H9 (cell line): ENCODE measurements at regions not wholly inside any gene's neighbourhood (a gene's known extent, or its start where the extent isn't known, plus 50 kb on each side); places are given as distances from the start of the nearest gene placed in this dataset.

Experiments
- DNase-seq: peaks from one replicate; pipeline ENCODE4 v3.0.0-alpha.2; 2017
- H2AFZ ChIP-seq: one replicate; pipeline ENCODE4 v1.6.1; 2013; ENCODE audit warnings: mild to moderate bottlenecking, low read length, control low read depth, moderate library complexity
- H2AK5ac ChIP-seq: 2 replicates; pipeline ENCODE4 v1.6.1; 2013; ENCODE audit warnings: low read length, control low read depth, mixed read lengths; ENCODE audit not compliant: insufficient read length
- H2BK120ac ChIP-seq: one replicate; pipeline ENCODE4 v1.6.1; 2013; ENCODE audit warnings: low read depth, mild to moderate bottlenecking, low read length, control low read depth, inconsistent platforms; ENCODE audit not compliant: poor library complexity, severe bottlenecking
- H2BK12ac ChIP-seq: 2 replicates; pipeline ENCODE4 v1.6.1; 2013; ENCODE audit warnings: low read length, control low read depth, mixed read lengths, low read depth; ENCODE audit not compliant: insufficient read length
- H2BK15ac ChIP-seq: 2 replicates; pipeline ENCODE4 v1.6.1; 2013; ENCODE audit warnings: low read depth, low read length, control low read depth
- H2BK20ac ChIP-seq: one replicate; pipeline ENCODE4 v1.6.1; 2013; ENCODE audit warnings: low read depth, mild to moderate bottlenecking, low read length, control low read depth, inconsistent platforms; ENCODE audit not compliant: poor library complexity, severe bottlenecking
- H2BK5ac ChIP-seq: 2 replicates; pipeline ENCODE4 v1.6.1; 2013; ENCODE audit warnings: low read length, control low read depth, mixed read lengths; ENCODE audit not compliant: insufficient read length
- H3K14ac ChIP-seq: 2 replicates; pipeline ENCODE4 v1.6.1; 2013; ENCODE audit warnings: low read length, control low read depth; ENCODE audit not compliant: insufficient read depth
- H3K18ac ChIP-seq: 2 replicates; pipeline ENCODE4 v1.6.1; 2013; ENCODE audit warnings: low read depth, mild to moderate bottlenecking, mixed read lengths, low read length, control low read depth; ENCODE audit not compliant: insufficient read length
- H3K23ac ChIP-seq: 2 replicates; pipeline ENCODE4 v1.6.1; 2013; ENCODE audit warnings: low read length, control low read depth, mixed read lengths, low read depth; ENCODE audit not compliant: insufficient read length
- H3K23me2 ChIP-seq: 2 replicates; pipeline ENCODE4 v1.6.1; 2013; ENCODE audit warnings: low read depth, mild to moderate bottlenecking, mixed read lengths, low read length, control low read depth; ENCODE audit not compliant: insufficient read length, poor library complexity, severe bottlenecking
- H3K27ac ChIP-seq: 2 replicates; pipeline ENCODE4 v1.5.1; 2013; ENCODE audit warnings: low read length, control low read depth, mixed read lengths, low read depth; ENCODE audit not compliant: insufficient read length
- H3K27me3 ChIP-seq: 2 replicates; pipeline ENCODE4 v1.6.1; 2013; ENCODE audit warnings: low read length, control low read depth, inconsistent platforms; ENCODE audit not compliant: insufficient read depth
- H3K4ac ChIP-seq: 2 replicates; pipeline ENCODE4 v1.6.1; 2013; ENCODE audit warnings: low read depth, mild to moderate bottlenecking, control low read depth, inconsistent platforms, low read length, moderate library complexity
- H3K4me1 ChIP-seq: 2 replicates; pipeline ENCODE4 v1.6.1; 2013; ENCODE audit warnings: low read length, control low read depth, inconsistent platforms; ENCODE audit not compliant: insufficient read depth
- H3K4me2 ChIP-seq: 2 replicates; pipeline ENCODE4 v1.6.1; 2013; ENCODE audit warnings: low read length, control low read depth, mixed read lengths; ENCODE audit not compliant: insufficient read length, insufficient read depth
- H3K56ac ChIP-seq: 2 replicates; pipeline ENCODE4 v1.6.1; 2013; ENCODE audit warnings: low read depth, mild to moderate bottlenecking, mixed read lengths, low read length, control low read depth; ENCODE audit not compliant: insufficient read length
- H3K79me1 ChIP-seq: 2 replicates; pipeline ENCODE4 v1.6.1; 2013; ENCODE audit warnings: low read depth, mild to moderate bottlenecking, moderate library complexity, low read length, control low read depth, inconsistent platforms; ENCODE audit not compliant: insufficient read depth, poor library complexity, severe bottlenecking
- H3K79me2 ChIP-seq: 2 replicates; pipeline ENCODE4 v1.6.1; 2013; ENCODE audit warnings: low read length, control low read depth, inconsistent platforms; ENCODE audit not compliant: insufficient read depth
- H3K9ac ChIP-seq: 2 replicates; pipeline ENCODE4 v1.6.1; 2013; ENCODE audit warnings: low read length, control low read depth, mixed read lengths; ENCODE audit not compliant: insufficient read length; ENCODE audit errors: extremely low read depth
- H3K9me3 ChIP-seq: one replicate; pipeline ENCODE4 v1.6.1; 2013; ENCODE audit warnings: low read depth, low read length, inconsistent platforms; ENCODE audit not compliant: control insufficient read depth
- H3T11ph ChIP-seq: one replicate; pipeline ENCODE4 v1.6.1; 2013; ENCODE audit warnings: mild to moderate bottlenecking, low read length, control low read depth, inconsistent platforms
- H4K20me1 ChIP-seq: one replicate; pipeline ENCODE4 v1.6.1; 2013; ENCODE audit not compliant: control insufficient read depth, insufficient read length, insufficient read depth
- H4K5ac ChIP-seq: 2 replicates; pipeline ENCODE4 v1.6.1; 2013; ENCODE audit warnings: low read depth, mild to moderate bottlenecking, mixed read lengths, low read length, control low read depth; ENCODE audit not compliant: insufficient read length
- H4K8ac ChIP-seq: replicated peaks from 2 replicates; pipeline ENCODE4 v1.6.1; 2013; ENCODE audit warnings: low read length, control low read depth, mixed read lengths, low read depth; ENCODE audit not compliant: insufficient read length
- H4K91ac ChIP-seq: 2 replicates; pipeline ENCODE4 v1.6.1; 2013; ENCODE audit warnings: low read depth, mild to moderate bottlenecking, moderate library complexity, mixed read lengths, low read length, control low read depth; ENCODE audit not compliant: insufficient read length
- H3K27ac Mint-ChIP-seq, 3 experiments: 2 replicates in 2 of 3; 3 replicates in 1 of 3; pipeline ENCODE4 v1.8.0; 2020 to 2021; ENCODE audit warnings: mixed read lengths in 3 of 3, mild to moderate bottlenecking in 1 of 3, moderate library complexity in 1 of 3
- H3K27me3 Mint-ChIP-seq: 2 replicates; pipeline ENCODE4 v1.8.0; 2021; ENCODE audit warnings: low read depth, mild to moderate bottlenecking, moderate library complexity, mixed read lengths
- H3K36me3 Mint-ChIP-seq, 3 experiments: 2 replicates in 2 of 3; 3 replicates in 1 of 3; pipeline ENCODE4 v1.8.0; 2020 to 2021; ENCODE audit warnings: low read depth in 3 of 3, mixed read lengths in 3 of 3; ENCODE audit not compliant: insufficient read depth in 1 of 3
- H3K4me1 Mint-ChIP-seq, 2 experiments: 2 replicates each; pipeline ENCODE4 v1.8.0; 2020; ENCODE audit warnings: mixed read lengths in 2 of 2
- H3K4me3 Mint-ChIP-seq, 2 experiments: 2 replicates in 1 of 2; 3 replicates in 1 of 2; pipeline ENCODE4 v1.8.0; 2020 to 2021; ENCODE audit warnings: mild to moderate bottlenecking in 2 of 2, mixed read lengths in 2 of 2, moderate library complexity in 1 of 2
- H3K9me3 Mint-ChIP-seq, 2 experiments: 2 replicates in 1 of 2; 3 replicates in 1 of 2; pipeline ENCODE4 v1.8.0; 2020; ENCODE audit warnings: mild to moderate bottlenecking in 2 of 2, mixed read lengths in 2 of 2, moderate library complexity in 1 of 2
- WGBS: extraction: QIAGEN DNeasy Blood & Tissue Kit; methylation state at CpG from one replicate; pipeline ENCODE4 v1.1.7; 2013; ENCODE audit warnings: missing lambda C conversion rate, low lambda C conversion rate, mixed read lengths; ENCODE audit not compliant: insufficient read length; ENCODE audit errors: extremely low coverage; 5-methylcytosine and 5-hydroxymethylcytosine counted together
- TF ChIP-seq, protein P1 (sequence below): fragments of 200-600 bp; sonication (generic); conservative IDR thresholded peaks from 3 replicates; pipeline ENCODE4 v1.8.0; 2021; ENCODE audit warnings: antibody characterized with exemption, mild to moderate bottlenecking

DNA sequence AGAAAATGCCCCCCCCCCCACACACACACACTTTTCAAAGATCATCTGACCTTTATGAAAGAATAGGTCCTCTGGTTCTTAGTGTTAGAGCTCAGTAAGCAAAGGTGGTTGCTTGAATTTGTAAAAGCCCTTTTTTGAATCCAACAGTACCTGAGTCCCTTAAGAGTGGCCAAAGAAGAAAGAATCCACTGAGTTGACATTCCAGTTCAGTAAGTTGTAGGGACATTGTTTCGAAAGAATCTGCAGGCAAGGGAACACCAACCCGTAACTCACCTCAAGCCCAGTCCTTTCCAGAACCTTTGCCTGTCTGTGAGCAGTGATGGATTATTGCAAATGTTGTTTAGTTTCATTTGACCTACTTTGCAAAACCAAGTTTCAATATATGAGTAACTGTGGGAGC lies 64.2 kb upstream of the MAP3K4 start:
- Histone ChIP-seq H3K4me2 (no peak overlapping the region), H4K5ac (no peak overlapping the region), H4K8ac (no peak overlapping the region), H3K18ac (no peak overlapping the region), H4K91ac (no peak overlapping the region), H2AK5ac (no peak overlapping the region), H2BK20ac (no peak overlapping the region), H2BK15ac (no peak overlapping the region), H3K9ac (no peak overlapping the region), H4K20me1 (no peaks in the 10 kb centered on the region), H3K56ac (no peak overlapping the region), H3K4me1 (peaks cover 2% of the 10 kb centered on the region; the same call in 1 of the 2 replicates), H2BK12ac (no peak overlapping the region), H3K23me2 (peaks cover 3% of the 10 kb centered on the region), H3K23ac (no peak overlapping the region), H3K27me3 (no peaks in the 10 kb centered on the region; the same call in 1 of the 2 replicates), H2AFZ (no peak overlapping the region), H3K27ac (no peak overlapping the region), H3T11ph (no peak overlapping the region), H3K4ac (no peak overlapping the region), H3K79me2 (no peaks in the 10 kb centered on the region), H3K79me1 (no peaks in the 10 kb centered on the region), H3K9me3 (no peaks in the 10 kb centered on the region), H3K14ac (no peak overlapping the region), H2BK5ac (no peak overlapping the region), H2BK120ac (no peak overlapping the region)
- Mint-ChIP-seq H3K4me3 (no peak overlapping the region), H3K27ac (no peak overlapping the region), H3K9me3 (peaks cover 0 to 2% of the 10 kb centered on the region in 2 experiments; a peak in 2 of 5 replicates), H3K4me1 (peaks cover 17 to 21% of the 10 kb centered on the region in 2 experiments), H3K36me3 (peaks cover 0 to 3% (median 0%) of the 10 kb centered on the region in 3 experiments; a peak in 2 of 7 replicates), H3K27me3 (peaks cover 30% of the 10 kb centered on the region)
- TF ChIP-seq, protein P1, sequence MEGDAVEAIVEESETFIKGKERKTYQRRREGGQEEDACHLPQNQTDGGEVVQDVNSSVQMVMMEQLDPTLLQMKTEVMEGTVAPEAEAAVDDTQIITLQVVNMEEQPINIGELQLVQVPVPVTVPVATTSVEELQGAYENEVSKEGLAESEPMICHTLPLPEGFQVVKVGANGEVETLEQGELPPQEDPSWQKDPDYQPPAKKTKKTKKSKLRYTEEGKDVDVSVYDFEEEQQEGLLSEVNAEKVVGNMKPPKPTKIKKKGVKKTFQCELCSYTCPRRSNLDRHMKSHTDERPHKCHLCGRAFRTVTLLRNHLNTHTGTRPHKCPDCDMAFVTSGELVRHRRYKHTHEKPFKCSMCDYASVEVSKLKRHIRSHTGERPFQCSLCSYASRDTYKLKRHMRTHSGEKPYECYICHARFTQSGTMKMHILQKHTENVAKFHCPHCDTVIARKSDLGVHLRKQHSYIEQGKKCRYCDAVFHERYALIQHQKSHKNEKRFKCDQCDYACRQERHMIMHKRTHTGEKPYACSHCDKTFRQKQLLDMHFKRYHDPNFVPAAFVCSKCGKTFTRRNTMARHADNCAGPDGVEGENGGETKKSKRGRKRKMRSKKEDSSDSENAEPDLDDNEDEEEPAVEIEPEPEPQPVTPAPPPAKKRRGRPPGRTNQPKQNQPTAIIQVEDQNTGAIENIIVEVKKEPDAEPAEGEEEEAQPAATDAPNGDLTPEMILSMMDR, result no peak
- DNase-seq, result no peak
- no CpG with 5 or more reads among the region's 2 CpGs for WGBS
